Stimulated activated CD4-positive, alpha-beta T cell treated with anti-CD3 and anti-CD28 coated beads, Interleukin-12 subunit alpha, Interleukin-12 subunit beta, amount 100 ng/mL, for 48 hours (primary cell): ENCODE measurements at regions not wholly inside any gene's neighbourhood (a gene's known extent, or its start where the extent isn't known, plus 50 kb on each side); places are given as distances from the start of the nearest gene placed in this dataset.
"Not testable (repeated sequence)": the region's sequence is repeated elsewhere in the genome, so short reads cannot be mapped to it uniquely, and the experiment has no call there.

Experiments
- DNase-seq, 3 donors: peaks; one replicate each; pipeline ENCODE4 v3.0.0-alpha.2; 2020; ENCODE audit warnings: low read depth in 2 of 3, low spot score in 1 of 3

GRCh38 chr5:67605730-67606585, 409.4 kb upstream of the CD180 start:
- DNase-seq, result no peak

GRCh38 chr5:67591491-67591890, 394.9 kb upstream of the CD180 start:
- DNase-seq, result no peak

GRCh38 chr5:67588389-67588788, 391.8 kb upstream of the CD180 start:
- DNase-seq, result no peak

- no peak for DNase-seq
Observed at GRCh38 chr5:67581203-67581602, 384.6 kb upstream of the CD180 start.

GRCh38 chr5:67578011-67578410, 381.4 kb upstream of the CD180 start:
- DNase-seq, result no peak

- no peak for DNase-seq
Observed at GRCh38 chr5:67577424-67577823, 380.8 kb upstream of the CD180 start.

- no peak for DNase-seq
Observed at GRCh38 chr5:67576112-67576511, 379.5 kb upstream of the CD180 start.

- DNase-seq, result no peak
Observed at GRCh38 chr5:67575087-67575486, 378.5 kb upstream of the CD180 start.

- no peak for DNase-seq
Observed at GRCh38 chr5:67561151-67561932, 364.7 kb upstream of the CD180 start.

- no peak for DNase-seq
Observed at GRCh38 chr5:67552773-67553172, 356.2 kb upstream of the CD180 start.

- DNase-seq, result no peak
Observed at GRCh38 chr5:67549947-67550346, 353.3 kb upstream of the CD180 start.

- no peak for DNase-seq
Observed at GRCh38 chr5:67549296-67549618, 352.7 kb upstream of the CD180 start.

- no peak for DNase-seq
Observed at GRCh38 chr5:67548520-67549295, 352.1 kb upstream of the CD180 start.

- no peak for DNase-seq
Observed at GRCh38 chr5:67547682-67548081, 351.1 kb upstream of the CD180 start.

- DNase-seq, result not testable (repeated sequence)
Observed at GRCh38 chr5:67544942-67545341, 348.3 kb upstream of the CD180 start.

GRCh38 chr5:67543720-67544270, 347.2 kb upstream of the CD180 start:
- DNase-seq, result no peak

GRCh38 chr5:67542479-67542878, 345.9 kb upstream of the CD180 start:
- DNase-seq, result no peak

GRCh38 chr5:67541875-67542274, 345.3 kb upstream of the CD180 start:
- no peak for DNase-seq

- no peak for DNase-seq
Observed at GRCh38 chr5:67538855-67539506, 342.4 kb upstream of the CD180 start.

- no peak for DNase-seq
Observed at GRCh38 chr5:67537439-67538148, 341.0 kb upstream of the CD180 start.
